PC-3 (cell line): ENCODE measurements at regions not wholly inside any gene's neighbourhood (a gene's known extent, or its start where the extent isn't known, plus 50 kb on each side); places are given as distances from the start of the nearest gene placed in this dataset.

Experiments used
- ATAC-seq: fragments of 200-7000 bp; cut with Tn5 transposase; 2 replicates; pipeline ENCODE4 v1.9.1; 2020; ENCODE audit warnings: mild to moderate bottlenecking, moderate library complexity
- BruUV-seq: library from RNA; stranded (reverse); fragments of 400-500 nt; replicated peaks from 2 replicates; lab custom pipeline; 2021; lab: Mats Ljungman, UMichigan
- CTCF ChIA-PET: fragments of 300-600 bp; sonication (Branson Sonifier 250); formaldehyde crosslinking; loops from one replicate; lab custom pipeline; 2022; ENCODE audit warnings: antibody characterized with exemption; lab: Charles Lee
- POLR2A ChIA-PET: fragments of 300-600 bp; sonication (Branson Sonifier 250); formaldehyde crosslinking; loops from one replicate; lab custom pipeline; 2022; ENCODE audit warnings: antibody characterized with exemption; ENCODE audit not compliant: unreplicated experiment; lab: Charles Lee
- DNase-seq: peaks from one replicate; pipeline ENCODE4 v3.0.0-alpha.2; 2015
- H2AFZ ChIP-seq: fragments of 300-600 bp; sonication (generic); 2 replicates; pipeline ENCODE4 v1.6.0; 2016; ENCODE audit warnings: antibody characterized with exemption, low read length
- H3F3A ChIP-seq: fragments of 300-600 bp; sonication (generic); one replicate; pipeline ENCODE4 v1.6.0; 2017; ENCODE audit warnings: antibody characterized with exemption, low read length, control low read depth, mild to moderate bottlenecking; ENCODE audit not compliant: unreplicated experiment
- H3K27ac ChIP-seq: fragments of 300-600 bp; sonication (generic); 2 replicates; pipeline ENCODE4 v1.5.1; 2016; ENCODE audit warnings: mild to moderate bottlenecking, low read length
- H3K27me3 ChIP-seq: fragments of 300-600 bp; sonication (generic); 2 replicates; pipeline ENCODE4 v1.6.1; 2016; ENCODE audit warnings: low read length, mixed read lengths
- H3K36me3 ChIP-seq: fragments of 300-600 bp; sonication (generic); 2 replicates; pipeline ENCODE4 v1.6.1; 2016; ENCODE audit warnings: low read depth, mixed run types, low read length, mixed read lengths
- H3K4me1 ChIP-seq: fragments of 300-600 bp; sonication (generic); 2 replicates; pipeline ENCODE4 v1.5.1; 2016; ENCODE audit warnings: low read length; ENCODE audit not compliant: insufficient read depth
- H3K4me2 ChIP-seq: fragments of 300-600 bp; sonication (generic); 2 replicates; pipeline ENCODE4 v1.6.0; 2016; ENCODE audit warnings: low read length
- H3K4me3 ChIP-seq: fragments of 300-600 bp; sonication (generic); 2 replicates; pipeline ENCODE4 v1.5.1; 2016; ENCODE audit warnings: mild to moderate bottlenecking, low read length, mixed read lengths
- H3K79me2 ChIP-seq: fragments of 300-600 bp; sonication (generic); 2 replicates; pipeline ENCODE4 v1.6.1; 2017; ENCODE audit warnings: low read length, mixed read lengths
- H3K9ac ChIP-seq: fragments of 300-600 bp; sonication (generic); 2 replicates; pipeline ENCODE4 v1.6.0; 2016; ENCODE audit warnings: mild to moderate bottlenecking, low read length
- H3K9me2 ChIP-seq: fragments of 300-600 bp; sonication (generic); replicated peaks from 2 replicates; pipeline ENCODE4 v1.6.1; 2016; ENCODE audit warnings: mixed run types, low read length, mixed read lengths
- H3K9me3 ChIP-seq: fragments of 300-600 bp; sonication (generic); 2 replicates; pipeline ENCODE4 v1.6.1; 2016; ENCODE audit warnings: low read length, mixed read lengths
- H4K20me1 ChIP-seq: fragments of 300-600 bp; sonication (generic); 2 replicates; pipeline ENCODE4 v1.6.1; 2016; ENCODE audit warnings: low read length, mixed read lengths
- CTCF ChIP-seq: fragments of 300-600 bp; sonication (generic); conservative IDR thresholded peaks from 2 replicates; pipeline ENCODE4 v1.5.1; 2017; ENCODE audit warnings: antibody characterized with exemption, low read depth, mild to moderate bottlenecking, low read length
- EZH2 ChIP-seq: fragments of 300-600 bp; sonication (generic); IDR thresholded peaks from one replicate; pipeline ENCODE4 v1.6.1; 2017; ENCODE audit warnings: antibody characterized with exemption, mild to moderate bottlenecking, low read length; ENCODE audit not compliant: unreplicated experiment
- EZH2phosphoT487 ChIP-seq: fragments of 300-600 bp; sonication (generic); IDR thresholded peaks from 2 replicates; pipeline ENCODE4 v1.6.1; 2018; ENCODE audit warnings: mild to moderate bottlenecking, antibody characterized with exemption, low read length, borderline replicate concordance
- intact Hi-C: fragments of 100-400 bp; cut with micrococcal nuclease; formaldehyde crosslinking; loops from 2 replicates; pipeline ENCODE4 v1.9.0; 2023

GRCh38 chr2:16738361-16739225 is 73.0 kb upstream of the CYRIA start:
- ChIA-PET CTCF (no interaction called here), POLR2A (no interaction called here)
- no TSS peak for BruUV-seq
- H3F3A ChIP-seq, result no peaks in the 10 kb centered on the region
- no peaks in the 10 kb centered on the region for H3K36me3 ChIP-seq
- no peaks in the 10 kb centered on the region for H3K4me1 ChIP-seq
- H3K4me2 ChIP-seq, result no peak overlapping the region
- H3K27me3 ChIP-seq, result no peaks in the 10 kb centered on the region
- TF ChIP-seq EZH2phosphoT487, result no peak
- no peak for TF ChIP-seq CTCF
- no peak for DNase-seq
- no peaks in the 10 kb centered on the region for H3K9me2 ChIP-seq
- H3K9me3 ChIP-seq, result no peaks in the 10 kb centered on the region
- intact Hi-C loops, result no loop called here
- no peak for ATAC-seq
- no peak overlapping the region for H3K27ac ChIP-seq
- no peak overlapping the region for H3K9ac ChIP-seq
- no peak overlapping the region for H2AFZ ChIP-seq
- H3K79me2 ChIP-seq, result no peaks in the 10 kb centered on the region
- H4K20me1 ChIP-seq, result no peaks in the 10 kb centered on the region
- H3K4me3 ChIP-seq, result no peak overlapping the region

- no peak for DNase-seq
- no peaks in the 10 kb centered on the region for H3K9me3 ChIP-seq
- H3K36me3 ChIP-seq, result no peaks in the 10 kb centered on the region
- no peaks in the 10 kb centered on the region for H3F3A ChIP-seq
- no peak overlapping the region for H2AFZ ChIP-seq
- H3K4me1 ChIP-seq, result no peaks in the 10 kb centered on the region
- no TSS peak for BruUV-seq
- H4K20me1 ChIP-seq, result no peaks in the 10 kb centered on the region
- TF ChIP-seq EZH2phosphoT487 (no peak), CTCF (no peak), EZH2 (no peak)
- no peak overlapping the region for H3K4me3 ChIP-seq
- H3K4me2 ChIP-seq, result no peak overlapping the region
- ChIA-PET POLR2A (no interaction called here), CTCF (no interaction called here)
- H3K27ac ChIP-seq, result no peak overlapping the region
- intact Hi-C loops, result no loop called here
- H3K9ac ChIP-seq, result no peak overlapping the region
- H3K27me3 ChIP-seq, result no peaks in the 10 kb centered on the region
- ATAC-seq, result no peak
- no peaks in the 10 kb centered on the region for H3K9me2 ChIP-seq
- no peaks in the 10 kb centered on the region for H3K79me2 ChIP-seq
Observed at GRCh38 chr2:16737812-16738211, 72.2 kb upstream of the CYRIA start.

GRCh38 chr2:16736633-16737032 is 71.0 kb upstream of the CYRIA start:
- H3K9me2 ChIP-seq, result no peaks in the 10 kb centered on the region
- intact Hi-C loops, result no loop called here
- H3F3A ChIP-seq, result no peaks in the 10 kb centered on the region
- ATAC-seq, result no peak
- TF ChIP-seq CTCF, result no peak
- TF ChIP-seq EZH2, result no peak
- TF ChIP-seq EZH2phosphoT487, result no peak
- POLR2A ChIA-PET, result no interaction called here
- no TSS peak for BruUV-seq
- no peak overlapping the region for H2AFZ ChIP-seq
- no peaks in the 10 kb centered on the region for H3K27me3 ChIP-seq
- no peak overlapping the region for H3K4me3 ChIP-seq
- no peaks in the 10 kb centered on the region for H3K36me3 ChIP-seq
- H3K27ac ChIP-seq, result no peak overlapping the region
- no peaks in the 10 kb centered on the region for H3K4me1 ChIP-seq
- H3K4me2 ChIP-seq, result no peak overlapping the region
- no peak overlapping the region for H3K9ac ChIP-seq
- H3K79me2 ChIP-seq, result no peaks in the 10 kb centered on the region
- no peaks in the 10 kb centered on the region for H4K20me1 ChIP-seq
- H3K9me3 ChIP-seq, result no peaks in the 10 kb centered on the region
- CTCF ChIA-PET, result no interaction called here
- DNase-seq, result no peak
